ENCODE measurements at regions not wholly inside any gene's neighbourhood (a gene's known extent, or its start where the extent isn't known, plus 50 kb on each side); places are given as distances from the start of the nearest gene placed in this dataset.

GRCh38 chr7:131897016-131897789 lies 340.8 kb upstream of the PODXL start:
- no peak for ATAC-seq
- Histone ChIP-seq H3K36me3 (no peaks in the 10 kb centered on the region), H3K9me3 (no peaks in the 10 kb centered on the region), H3K4me3 (no peak overlapping the region), H3K4me1 (no peaks in the 10 kb centered on the region), H3K27me3 (no peaks in the 10 kb centered on the region), H3K27ac (no peak overlapping the region)
- no peak for DNase-seq
- 38% methylated on average over 4 of the region's 6 CpGs for WGBS (ENCODE audit: insufficient coverage, low coverage, low lambda C conversion rate, missing lambda C conversion rate)
- intact Hi-C loops (cut with DNase I), result no loop called here
- TF ChIP-seq CTCF (IDR thresholded peaks at IDR 0.05), result no peak
- no peak for TF ChIP-seq POLR2A (IDR thresholded peaks at IDR 0.05)

- ATAC-seq, result no peak
- H3K36me3 ChIP-seq, result no peaks in the 10 kb centered on the region
These were observed 339.9 kb upstream of the PODXL start for GRCh38 chr7:131896165-131896863.

GRCh38 chr7:131895541-131896164 lies 339.2 kb upstream of the PODXL start:
- no peak for ATAC-seq
- no peaks in the 10 kb centered on the region for H3K4me1 ChIP-seq
- no peaks in the 10 kb centered on the region for H3K36me3 ChIP-seq
- TF ChIP-seq CTCF (IDR thresholded peaks at IDR 0.05) (no peak), POLR2A (IDR thresholded peaks at IDR 0.05) (no peak)
- no peaks in the 10 kb centered on the region for H3K9me3 ChIP-seq
- no peak overlapping the region for H3K4me3 ChIP-seq
- intact Hi-C loops (cut with DNase I), result no loop called here
- WGBS (ENCODE audit: insufficient coverage, low coverage, low lambda C conversion rate, missing lambda C conversion rate), result 33% methylated on average over 1 of the region's 2 CpGs
- H3K27ac ChIP-seq, result no peak overlapping the region
- H3K27me3 ChIP-seq, result no peaks in the 10 kb centered on the region
- no peak for DNase-seq

More at GRCh38 chr7:131896165-131896863, 339.9 kb upstream of the PODXL start:
- TF ChIP-seq CTCF (IDR thresholded peaks at IDR 0.05), result no peak
- TF ChIP-seq POLR2A (IDR thresholded peaks at IDR 0.05), result no peak
- no peaks in the 10 kb centered on the region for H3K9me3 ChIP-seq
- no peak for DNase-seq
- H3K27ac ChIP-seq, result no peak overlapping the region
- WGBS (ENCODE audit: insufficient coverage, low coverage, low lambda C conversion rate, missing lambda C conversion rate), result 45% methylated on average over 7 of the region's 7 CpGs
- no peak overlapping the region for H3K4me3 ChIP-seq
- H3K27me3 ChIP-seq, result no peaks in the 10 kb centered on the region
- no peaks in the 10 kb centered on the region for H3K4me1 ChIP-seq
- intact Hi-C loops (cut with DNase I), result no loop called here

- H3K27ac ChIP-seq, result no peak overlapping the region
- TF ChIP-seq CTCF (IDR thresholded peaks at IDR 0.05) (no peak), POLR2A (IDR thresholded peaks at IDR 0.05) (no peak)
- intact Hi-C loops (cut with DNase I), result no loop called here
These were observed 337.4 kb upstream of the PODXL start for GRCh38 chr7:131893631-131894340.

More at GRCh38 chr7:131893631-131894340, 337.4 kb upstream of the PODXL start:
- ATAC-seq, result no peak
- no peaks in the 10 kb centered on the region for H3K27me3 ChIP-seq
- no peak overlapping the region for H3K4me3 ChIP-seq
- no peaks in the 10 kb centered on the region for H3K9me3 ChIP-seq
- no peaks in the 10 kb centered on the region for H3K4me1 ChIP-seq
- no peak for DNase-seq
- no peaks in the 10 kb centered on the region for H3K36me3 ChIP-seq
- 38% methylated on average over 1 of the region's 1 CpG for WGBS (ENCODE audit: insufficient coverage, low coverage, low lambda C conversion rate, missing lambda C conversion rate)

Data from right lobe of liver (tissue), 6 donors.